ENCODE measurements at regions not wholly inside any gene's neighbourhood (a gene's known extent, or its start where the extent isn't known, plus 50 kb on each side); places are given as distances from the start of the nearest gene placed in this dataset.

GRCh38 chr6:101001607-101002006, 120.5 kb upstream of the ASCC3 start:
- TF ChIP-seq CTCF (IDR thresholded peaks at IDR 0.05), result no peak
- TF ChIP-seq POLR2A (IDR thresholded peaks at IDR 0.05), result no peak
